B cell (primary cell): ENCODE measurements at regions not wholly inside any gene's neighbourhood (a gene's known extent, or its start where the extent isn't known, plus 50 kb on each side); places are given as distances from the start of the nearest gene placed in this dataset.

Experiments
- ATAC-seq: fragments of 200-7000 bp; cut with Tn5 transposase; one replicate; pipeline ENCODE4 v1.10.0; 2021; ENCODE audit warnings: low read depth, mild to moderate bottlenecking, moderate number of reproducible peaks, moderate library complexity
- CTCF ChIA-PET: fragments of 350-600 bp; sonication (Branson Sonifier 250); formaldehyde crosslinking; loops from one replicate; lab custom pipeline; 2021; ENCODE audit warnings: antibody characterized with exemption, inconsistent platforms; lab: Charles Lee
- POLR2A ChIA-PET: fragments of 350-600 bp; sonication (Branson Sonifier 250); formaldehyde crosslinking; loops from one replicate; lab custom pipeline; 2021; ENCODE audit warnings: antibody characterized with exemption; lab: Charles Lee
- DNase-seq: peaks from one replicate; pipeline ENCODE4 v3.0.0; 2013
- H2AFZ ChIP-seq: 2 replicates; pipeline ENCODE4 v1.6.1; 2012; ENCODE audit warnings: mild to moderate bottlenecking, low read depth, low read length; ENCODE audit not compliant: insufficient read depth, poor library complexity, severe bottlenecking
- H3K27ac ChIP-seq, 2 donors: 1 replicate in 1 of 2; 2 replicates in 1 of 2; pipeline ENCODE4 v1.5.1; 2012 to 2013; ENCODE audit warnings: low read length in 2 of 2, mild to moderate bottlenecking in 2 of 2, moderate library complexity in 1 of 2
- H3K27me3 ChIP-seq, 4 experiments: fragments of 200-600 bp in 1 of 4; sonication (generic) in 1 of 4; replicated peaks in 1 of 4; 1 replicate in 2 of 4; 2 replicates in 2 of 4; pipeline versions ENCODE4 v1.6.1 to v1.7.0; 2013 to 2016; ENCODE audit warnings: low read length in 3 of 4, mild to moderate bottlenecking in 2 of 4, mixed read lengths in 1 of 4, moderate library complexity in 1 of 4; ENCODE audit not compliant: insufficient read depth in 4 of 4, control insufficient read depth in 3 of 4; ENCODE audit errors: control extremely low read depth in 1 of 4
- H3K36me3 ChIP-seq, 2 experiments: replicated peaks in 1 of 2; 1 replicate in 1 of 2; 2 replicates in 1 of 2; pipeline versions ENCODE4 v1.6.1 to v1.7.1; 2013; ENCODE audit warnings: low read length in 1 of 2; ENCODE audit not compliant: insufficient read depth in 2 of 2, control insufficient read depth in 1 of 2; ENCODE audit errors: control extremely low read depth in 1 of 2, extremely low read depth in 1 of 2
- H3K4me1 ChIP-seq, 2 donors: fragments of 200-600 bp in 1 of 2; sonication (generic) in 1 of 2; 1 replicate in 1 of 2; 2 replicates in 1 of 2; pipeline versions ENCODE4 v1.5.1 to v1.6.1; 2013 to 2017; ENCODE audit warnings: low read length in 2 of 2; ENCODE audit not compliant: control insufficient read depth in 2 of 2, insufficient read depth in 2 of 2
- H3K4me2 ChIP-seq: replicated peaks from 2 replicates; pipeline ENCODE3; 2012; ENCODE audit warnings: mild to moderate bottlenecking, low read depth, low read length; ENCODE audit not compliant: poor library complexity, severe bottlenecking
- H3K4me3 ChIP-seq, 5 experiments: fragments of 200-600 bp in 1 of 5; sonication (generic) in 1 of 5; 1 replicate in 3 of 5; 2 replicates in 2 of 5; pipeline versions ENCODE4 v1.5.1 to v1.7.0; 2011 to 2016; ENCODE audit warnings: low read length in 4 of 5, mild to moderate bottlenecking in 4 of 5, low read depth in 2 of 5, control low read depth in 1 of 5, moderate library complexity in 1 of 5; ENCODE audit not compliant: insufficient read depth in 1 of 5; ENCODE audit errors: control extremely low read depth in 1 of 5, extremely low read depth in 1 of 5
- H3K79me2 ChIP-seq: fragments of 200-600 bp; sonication (generic); one replicate; pipeline ENCODE4 v1.6.0; 2016; ENCODE audit warnings: low read length; ENCODE audit not compliant: control insufficient read depth, insufficient read depth
- H3K9ac ChIP-seq: fragments of 200-600 bp; sonication (generic); 2 replicates; pipeline ENCODE4 v1.6.1; 2017; ENCODE audit warnings: mild to moderate bottlenecking, low read length, moderate library complexity
- H3K9me3 ChIP-seq, 3 donors: one replicate each; pipeline versions ENCODE4 v1.6.1 to v1.7.1; 2013; ENCODE audit warnings: low read length in 2 of 3; ENCODE audit not compliant: control insufficient read depth in 2 of 3, insufficient read depth in 1 of 3; ENCODE audit errors: control extremely low read depth in 1 of 3
- H4K20me1 ChIP-seq: 2 replicates; pipeline ENCODE4 v1.6.0; 2012; ENCODE audit warnings: mild to moderate bottlenecking, low read length; ENCODE audit not compliant: insufficient read depth, control insufficient read depth, poor library complexity, severe bottlenecking
- H3K27ac Mint-ChIP-seq: one replicate; pipeline ENCODE4 v1.8.0; 2021; ENCODE audit warnings: mixed read lengths
- H3K27me3 Mint-ChIP-seq: one replicate; pipeline ENCODE4 v1.8.0; 2021; ENCODE audit warnings: mixed read lengths
- H3K4me1 Mint-ChIP-seq: one replicate; pipeline ENCODE4 v1.8.0; 2021; ENCODE audit warnings: mixed read lengths
- H3K4me3 Mint-ChIP-seq: one replicate; pipeline ENCODE4 v1.8.0; 2021; ENCODE audit warnings: mixed read lengths
- H3K9me3 Mint-ChIP-seq: one replicate; pipeline ENCODE4 v1.8.0; 2022; ENCODE audit warnings: mixed read lengths; ENCODE audit not compliant: insufficient read depth
- CTCF ChIP-seq: fragments of 200-600 bp; IDR thresholded peaks from one replicate; pipeline ENCODE4 v1.8.0; 2022; ENCODE audit warnings: antibody characterized with exemption, mild to moderate bottlenecking
- EZH2 ChIP-seq: IDR thresholded peaks from 2 replicates; pipeline ENCODE4 v1.6.1; 2012; ENCODE audit warnings: borderline replicate concordance, low read depth, mild to moderate bottlenecking, moderate library complexity, low read length; ENCODE audit not compliant: insufficient read depth, poor library complexity, severe bottlenecking
- WGBS: methylation state at CpG from one replicate; pipeline ENCODE4 v1.1.5; 2013; ENCODE audit warnings: missing lambda C conversion rate; ENCODE audit not compliant: insufficient coverage; 5-methylcytosine and 5-hydroxymethylcytosine counted together
- intact Hi-C: fragments of 100-400 bp; cut with micrococcal nuclease; formaldehyde crosslinking; loops from one replicate; pipeline ENCODE4 v1.10.0; 2022

- Histone ChIP-seq H3K9me3 (no peaks in the 10 kb centered on the region), H3K27me3 (no peaks in the 10 kb centered on the region), H2AFZ (no peak overlapping the region), H3K4me2 (no peak overlapping the region), H3K27ac (no peak overlapping the region), H3K36me3 (no peaks in the 10 kb centered on the region), H3K4me3 (no peak overlapping the region), H3K4me1 (no peaks in the 10 kb centered on the region), H3K79me2 (no peaks in the 10 kb centered on the region), H3K9ac (no peak overlapping the region), H4K20me1 (no peaks in the 10 kb centered on the region)
- Mint-ChIP-seq H3K27ac (no peak overlapping the region), H3K27me3 (no peaks in the 10 kb centered on the region), H3K4me1 (no peaks in the 10 kb centered on the region), H3K4me3 (no peak overlapping the region), H3K9me3 (no peaks in the 10 kb centered on the region)
- ATAC-seq (no peak), DNase-seq (no peak)
- ChIA-PET POLR2A (no interaction called here), CTCF (interaction anchor here (0.7 kb wide), 1 partner anchor 9 kb away, joined by 3 read pairs; no protein-coding TSS in a partner anchor)
- WGBS, result 83% methylated on average over 1 of the region's 2 CpGs
- TF ChIP-seq CTCF, result no peak
- TF ChIP-seq EZH2, result no peak
- intact Hi-C loops, result no loop called here
Measured at GRCh38 chr1:194533641-194534040, 1347.2 kb upstream of the B3GALT2 start.

GRCh38 chr1:194517567-194517966 is 1331.2 kb upstream of the B3GALT2 start:
- peak overlapping the region; percentile 31 for H3K4me2 ChIP-seq
- peaks cover 7 to 9% of the 10 kb centered on the region in 2 donors for H3K4me1 ChIP-seq
- WGBS, result 17% methylated on average over 2 of the region's 3 CpGs
- DNase-seq (no peak), ATAC-seq (no peak)
- Mint-ChIP-seq H3K9me3 (no peaks in the 10 kb centered on the region), H3K4me3 (no peak overlapping the region), H3K27ac (no peak overlapping the region), H3K4me1 (peaks cover 5% of the 10 kb centered on the region), H3K27me3 (no peaks in the 10 kb centered on the region)
- no peaks in the 10 kb centered on the region for H3K27me3 ChIP-seq
- H3K4me3 ChIP-seq, result no peak overlapping the region
- ChIA-PET POLR2A (no interaction called here), CTCF (no interaction called here)
- no peaks in the 10 kb centered on the region for H3K79me2 ChIP-seq
- no peaks in the 10 kb centered on the region for H4K20me1 ChIP-seq
- H3K27ac ChIP-seq, result no peak overlapping the region
- no peak overlapping the region for H2AFZ ChIP-seq
- no peaks in the 10 kb centered on the region for H3K36me3 ChIP-seq
- intact Hi-C loops, result no loop called here
- no peaks in the 10 kb centered on the region for H3K9me3 ChIP-seq
- no peak overlapping the region for H3K9ac ChIP-seq
- TF ChIP-seq CTCF (no peak), EZH2 (no peak)
